Posterior cingulate gyrus (tissue), 11 donors: ENCODE measurements at regions not wholly inside any gene's neighbourhood (a gene's known extent, or its start where the extent isn't known, plus 50 kb on each side); places are given as distances from the start of the nearest gene placed in this dataset.

Experiments used
- DNase-seq, 10 donors: peaks; one replicate each; pipeline versions ENCODE4 v3.0.0 to v3.0.0-alpha.2; 2020 to 2021; ENCODE audit warnings: mixed read lengths in 3 of 10
- intact Hi-C: fragments of 100-400 bp; cut with DNase I; formaldehyde crosslinking; loops from one replicate; pipeline ENCODE4 v1.15.1; 2023

DNA sequence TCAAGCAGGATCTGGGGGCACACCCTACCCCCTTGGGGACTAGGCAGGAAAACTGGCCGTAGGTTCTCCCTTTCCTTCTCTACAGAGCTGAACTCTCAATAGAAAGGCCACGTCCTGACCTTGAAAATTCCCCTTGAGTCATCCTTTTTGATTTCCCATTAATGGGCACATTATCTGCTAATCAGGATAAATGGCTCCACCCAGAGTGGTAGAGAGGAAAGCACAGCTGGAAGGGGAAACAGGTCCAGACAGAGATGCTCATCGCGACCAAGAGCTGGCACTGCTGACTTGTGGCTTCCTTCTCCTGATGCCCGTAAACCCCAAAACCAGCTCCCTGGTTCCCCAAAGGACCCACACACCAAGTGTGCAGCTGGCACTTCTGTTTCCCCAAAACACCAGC is 206.5 kb upstream of the CDH5 start:
- intact Hi-C loops: no loop called here
- DNase-seq: no peak

DNA sequence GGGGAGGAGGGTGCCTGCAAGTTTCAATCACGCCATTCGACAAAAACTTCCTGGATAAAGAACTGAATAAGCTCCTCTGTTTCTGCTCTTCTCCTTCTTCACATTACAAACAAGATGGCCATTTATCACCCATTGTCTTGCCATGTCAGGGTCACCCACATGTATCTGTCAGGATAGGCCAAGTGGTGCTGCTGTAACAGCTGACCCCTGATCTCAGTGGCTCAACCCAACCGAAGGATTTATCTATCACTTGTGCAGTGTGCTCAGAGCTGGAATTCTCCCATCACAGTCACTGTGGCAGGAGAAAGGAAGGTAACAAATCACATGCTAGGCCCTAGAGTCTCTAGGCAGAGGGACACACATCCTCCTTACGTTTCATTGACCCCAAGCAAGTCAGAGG is 210.0 kb upstream of the CDH5 start:
- intact Hi-C loops: no loop called here
- no peak for DNase-seq

DNA sequence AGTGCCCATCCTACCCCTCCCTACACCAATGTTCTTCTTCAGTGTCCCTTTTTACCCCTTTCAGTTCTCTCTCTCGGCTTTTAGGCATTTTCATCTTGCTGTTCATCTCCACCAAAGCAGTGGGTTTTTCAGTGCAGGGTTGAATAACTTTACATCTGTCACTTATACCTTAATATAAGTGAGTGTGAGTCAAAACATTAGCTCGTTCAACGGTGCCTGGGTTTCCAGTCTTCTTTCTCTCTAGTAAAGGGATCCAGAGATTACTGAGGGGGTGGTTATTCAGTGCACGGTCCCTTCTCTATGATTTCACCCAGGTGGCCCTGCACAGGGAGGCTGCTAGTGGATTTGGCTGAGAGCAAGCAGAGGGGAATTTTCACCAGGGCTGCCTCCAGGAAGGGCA is 210.6 kb upstream of the CDH5 start:
- intact Hi-C loops: no loop called here
- no peak for DNase-seq

DNA sequence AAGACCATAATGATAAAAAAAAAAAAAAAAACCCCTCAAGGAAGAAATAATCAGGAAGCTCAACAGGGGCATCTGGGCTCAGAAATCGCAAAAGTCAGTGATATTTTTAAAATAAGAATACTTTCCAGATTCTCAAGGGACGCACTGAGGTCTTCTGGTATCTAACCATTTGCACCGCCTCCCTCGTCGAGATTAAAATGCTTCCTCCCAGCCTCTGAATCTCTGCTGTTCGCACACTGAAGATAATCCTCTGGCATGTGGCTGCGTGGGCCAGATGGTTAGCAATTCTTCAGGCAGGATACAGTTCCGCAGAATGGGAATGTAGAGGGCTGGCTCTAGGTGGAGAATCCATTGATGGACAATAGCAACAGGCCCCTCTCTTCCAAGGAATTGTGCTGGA is 211.7 kb upstream of the CDH5 start:
- intact Hi-C loops: no loop called here
- DNase-seq: no peak

DNA sequence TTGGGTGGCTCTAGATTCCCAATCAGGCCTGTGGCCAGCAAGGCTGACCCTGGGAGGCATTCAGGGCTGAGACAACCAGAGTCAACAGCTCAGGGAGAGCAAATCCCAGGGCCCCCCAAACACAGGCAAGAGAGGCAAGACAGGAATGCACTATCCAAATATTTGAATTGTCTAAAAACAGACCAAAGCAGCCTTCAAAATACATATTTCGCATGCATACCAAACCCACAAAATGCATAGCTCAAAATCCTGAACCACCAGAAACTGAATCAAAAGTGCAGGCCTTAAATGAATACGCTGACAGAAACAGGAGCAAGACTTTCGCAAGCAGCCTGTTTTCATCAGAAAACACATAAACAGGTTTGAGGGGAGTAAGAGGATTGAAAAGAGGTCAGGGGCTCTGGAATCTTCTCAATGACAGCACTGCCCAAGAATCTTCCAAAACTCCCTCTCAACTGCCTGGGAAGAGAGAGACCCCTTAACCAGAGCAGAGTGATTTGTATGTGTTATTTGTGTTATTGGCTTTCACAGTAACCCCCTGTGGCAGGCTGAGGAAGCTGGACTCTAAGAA is 213.6 kb upstream of the CDH5 start:
- no peak for DNase-seq
- intact Hi-C loops: no loop called here

DNA sequence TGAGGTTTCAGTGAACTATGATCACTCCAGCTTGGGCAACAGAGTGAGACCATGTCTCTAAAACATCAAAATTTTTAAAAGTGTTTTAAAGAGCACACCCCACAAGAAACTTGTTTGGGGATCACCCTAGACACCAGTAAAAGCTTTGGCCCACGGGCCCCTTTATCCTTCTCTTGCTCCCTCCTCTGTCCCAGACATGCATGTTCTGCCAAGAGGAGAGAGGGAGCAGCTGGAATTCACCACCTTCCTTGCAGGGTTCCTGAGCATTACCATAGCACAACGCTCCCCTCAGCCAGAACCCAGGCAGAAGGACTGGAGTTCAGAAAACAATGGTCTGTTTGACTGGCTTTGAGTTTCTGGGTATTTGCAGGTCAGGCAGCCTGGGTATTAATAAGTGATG is 214.3 kb upstream of the CDH5 start:
- intact Hi-C loops: no loop called here
- no peak for DNase-seq

DNA sequence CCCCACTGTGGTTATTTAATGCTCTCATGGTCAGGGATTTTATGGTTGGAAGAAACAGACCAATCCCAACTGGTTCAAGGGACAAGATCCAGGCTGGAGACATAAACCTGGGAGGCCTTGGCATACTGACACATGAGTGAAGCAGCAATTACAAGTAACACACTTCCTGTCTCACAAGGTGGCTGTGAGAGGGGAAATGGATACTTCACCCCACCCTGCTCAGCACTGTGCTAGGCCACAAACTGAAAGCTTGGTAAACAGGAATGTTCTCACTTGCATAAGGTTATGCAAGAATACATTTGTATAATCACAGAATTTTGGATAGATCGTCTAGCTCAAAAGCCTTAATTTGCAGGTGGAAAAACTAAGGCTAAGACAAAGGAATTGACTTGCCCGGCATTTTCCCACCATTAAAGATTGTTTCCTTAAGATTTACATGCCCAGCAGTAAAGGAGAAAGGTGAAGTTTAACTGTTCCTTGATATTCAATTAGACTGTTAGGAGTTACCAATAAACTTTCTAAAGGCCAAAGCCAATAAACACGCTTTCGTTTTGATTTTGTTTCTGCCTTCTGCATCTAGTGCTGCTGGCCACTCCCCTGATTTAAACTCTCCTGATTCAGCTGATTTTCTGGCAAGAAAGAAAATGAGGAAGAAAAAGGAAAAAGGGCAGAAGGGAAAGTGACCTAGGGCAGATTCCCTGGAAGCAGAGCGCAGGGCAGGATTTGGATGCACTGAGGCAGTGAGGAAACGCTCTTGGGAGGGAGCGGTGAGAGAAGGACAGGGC is 215.6 kb upstream of the CDH5 start:
- DNase-seq: no peak
- intact Hi-C loops: no loop called here

DNA sequence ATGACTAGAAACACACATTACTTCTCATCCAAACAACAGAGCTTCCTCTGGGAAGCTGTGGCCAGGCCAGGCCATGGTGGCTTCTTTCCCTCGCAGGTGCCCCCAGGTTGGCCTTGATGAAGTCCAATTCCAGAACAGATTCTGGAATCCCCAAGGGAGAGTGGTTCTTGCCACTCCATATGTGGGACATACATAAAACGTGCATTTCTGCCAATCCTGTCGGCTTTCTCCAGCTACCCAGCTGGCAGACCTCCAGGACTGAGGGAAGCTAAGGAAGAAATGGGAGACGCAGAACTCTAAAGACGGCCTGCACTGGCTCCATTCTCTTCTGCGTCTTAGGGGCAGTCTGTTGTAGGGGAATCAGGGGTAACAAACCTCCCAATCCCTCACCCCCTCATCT is 219.2 kb upstream of the CDH5 start:
- peak in 3 of 10 donors; percentile 20 to 88 (median 35) for DNase-seq

DNA sequence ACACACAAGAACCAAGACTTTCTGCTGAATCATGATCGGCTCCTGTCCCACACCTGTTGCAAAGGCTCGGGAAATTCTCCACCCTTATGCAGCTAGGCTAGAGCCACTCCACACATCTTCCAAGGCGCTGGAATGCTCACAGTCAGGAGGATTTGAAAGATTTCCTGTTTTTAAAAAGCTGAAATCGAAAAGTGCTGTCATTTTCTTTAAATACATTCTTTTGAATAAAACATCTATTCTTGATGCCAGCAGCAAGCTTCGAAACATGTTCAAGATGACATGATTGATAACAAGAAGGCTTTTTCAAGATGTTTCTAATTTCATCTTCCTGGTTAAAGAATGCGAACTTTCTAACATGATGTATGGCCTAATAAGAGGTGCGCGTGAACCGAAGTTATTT is 219.7 kb upstream of the CDH5 start:
- no peak for DNase-seq
- intact Hi-C loops: no loop called here

More for the DNA sequence above, 219.2 kb upstream of the CDH5 start:
- intact Hi-C loops: no loop called here

DNA sequence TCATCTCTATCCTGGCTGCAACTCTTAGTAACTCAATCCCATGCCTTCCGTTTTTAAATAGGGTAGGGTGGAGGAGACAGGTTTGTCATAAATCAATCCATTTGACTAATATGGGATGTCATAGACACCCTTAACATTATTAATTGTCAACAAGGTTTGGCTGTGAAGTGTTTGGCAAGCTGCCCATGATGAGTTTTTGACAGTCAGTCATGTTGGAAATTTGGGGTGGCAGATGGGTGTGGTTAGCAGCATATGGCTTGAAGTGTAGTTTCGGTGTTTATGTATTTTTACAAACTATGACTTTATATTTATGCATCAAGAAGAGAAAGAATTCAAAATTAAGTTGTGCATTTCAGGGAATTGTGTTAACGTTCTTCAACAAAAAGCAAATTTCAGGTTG is 221.8 kb upstream of the CDH5 start:
- intact Hi-C loops: no loop called here
- no peak for DNase-seq

DNA sequence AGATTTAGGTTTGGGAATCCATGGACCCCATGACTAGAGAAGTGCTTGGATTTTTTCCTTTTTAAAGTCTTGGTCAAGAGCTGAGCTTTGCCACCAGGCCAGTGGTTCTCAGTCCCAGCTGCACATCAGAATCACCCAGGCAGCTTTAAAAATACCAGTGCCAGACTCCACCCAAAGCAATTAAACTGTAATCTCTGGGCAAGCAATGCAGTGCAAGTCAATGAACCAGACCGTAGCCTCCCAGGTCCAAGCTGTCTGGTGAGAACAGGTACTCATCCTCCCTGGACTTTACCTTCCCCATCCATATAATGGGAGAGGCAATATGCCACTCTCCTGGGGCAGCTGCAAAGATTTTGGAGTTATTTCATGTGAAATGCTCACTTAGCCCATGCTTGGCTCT is 223.1 kb upstream of the CDH5 start:
- DNase-seq: no peak
- intact Hi-C loops: no loop called here

DNA sequence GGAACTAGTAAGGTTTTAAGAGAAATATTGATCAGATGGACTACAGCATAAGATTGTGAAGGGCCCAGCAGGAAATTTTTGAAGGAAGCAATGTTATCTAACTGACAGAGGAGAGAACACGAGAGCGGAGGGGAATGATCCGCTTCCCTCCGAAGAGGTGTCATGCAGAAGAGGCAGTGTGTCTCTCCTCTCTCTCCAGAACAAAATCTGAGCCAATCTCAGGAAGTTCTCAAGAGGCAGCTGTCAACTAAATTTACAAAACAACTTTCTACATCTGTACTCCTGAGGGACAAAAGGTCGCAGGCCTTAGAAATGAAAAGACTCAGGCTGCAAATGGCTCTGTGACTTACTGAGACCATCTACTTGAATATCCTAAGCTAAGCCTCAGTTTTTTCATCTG is 224.6 kb upstream of the CDH5 start:
- intact Hi-C loops: no loop called here

DNA sequence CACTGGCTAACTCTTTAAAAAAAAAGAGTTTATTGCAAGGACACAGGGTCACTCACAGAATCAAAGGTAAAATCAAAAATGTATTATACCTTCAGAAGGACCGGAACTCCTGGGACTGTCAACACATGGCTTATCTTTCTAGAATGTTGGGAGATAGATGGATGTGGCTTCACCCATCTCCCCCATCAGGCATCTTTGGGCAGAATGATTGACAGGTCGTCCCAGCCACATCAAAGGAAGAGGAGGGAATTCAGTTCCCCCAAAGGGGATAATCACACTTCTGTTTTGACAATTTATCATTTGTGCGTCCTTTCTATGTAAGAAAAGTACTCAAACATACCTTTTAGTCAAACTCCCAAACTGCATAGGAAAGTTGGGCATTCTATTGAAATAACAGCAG is 228.6 kb upstream of the CDH5 start:
- intact Hi-C loops: no loop called here
- no peak for DNase-seq

More for the DNA sequence above, 224.6 kb upstream of the CDH5 start:
- no peak for DNase-seq

DNA sequence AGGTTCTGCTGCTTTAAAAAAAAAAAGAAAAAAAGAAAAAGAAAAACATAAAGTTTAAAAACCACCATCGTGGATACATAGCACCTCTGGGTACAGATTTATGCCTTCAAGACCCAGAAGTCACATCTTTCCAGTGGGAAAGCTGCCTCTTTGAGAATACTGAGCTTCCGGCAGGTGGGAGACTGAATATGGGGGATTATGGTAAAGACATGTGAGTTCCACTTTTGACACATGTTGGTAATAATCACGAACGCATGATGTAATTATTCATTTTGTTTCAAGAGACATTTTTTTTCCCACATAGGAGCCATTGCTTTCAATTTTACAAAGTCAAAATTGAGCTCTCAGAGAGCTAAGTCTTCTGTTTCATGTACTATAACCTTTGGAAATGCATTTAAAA is 229.7 kb upstream of the CDH5 start:
- intact Hi-C loops: no loop called here
- no peak for DNase-seq

DNA sequence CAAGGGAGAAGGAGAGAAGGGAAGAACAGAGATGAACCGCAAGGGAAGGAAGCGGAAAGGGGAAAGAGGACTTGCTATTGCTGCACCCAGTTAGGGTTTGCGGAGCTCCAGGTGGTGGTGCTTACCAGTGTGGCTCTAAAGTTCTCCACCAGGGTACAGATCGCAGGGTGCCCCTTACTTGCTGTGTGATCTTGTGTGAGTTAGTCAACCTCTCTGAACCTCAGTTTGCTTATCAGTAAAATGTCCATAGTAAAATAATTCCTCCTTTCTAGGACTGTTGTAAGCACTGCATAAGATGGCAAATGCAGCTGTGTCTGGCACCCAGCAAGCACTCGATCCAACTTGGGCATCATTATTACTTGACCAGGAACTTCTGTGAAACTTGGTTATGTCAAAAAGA is 230.7 kb upstream of the CDH5 start:
- intact Hi-C loops: no loop called here
- DNase-seq: no peak

DNA sequence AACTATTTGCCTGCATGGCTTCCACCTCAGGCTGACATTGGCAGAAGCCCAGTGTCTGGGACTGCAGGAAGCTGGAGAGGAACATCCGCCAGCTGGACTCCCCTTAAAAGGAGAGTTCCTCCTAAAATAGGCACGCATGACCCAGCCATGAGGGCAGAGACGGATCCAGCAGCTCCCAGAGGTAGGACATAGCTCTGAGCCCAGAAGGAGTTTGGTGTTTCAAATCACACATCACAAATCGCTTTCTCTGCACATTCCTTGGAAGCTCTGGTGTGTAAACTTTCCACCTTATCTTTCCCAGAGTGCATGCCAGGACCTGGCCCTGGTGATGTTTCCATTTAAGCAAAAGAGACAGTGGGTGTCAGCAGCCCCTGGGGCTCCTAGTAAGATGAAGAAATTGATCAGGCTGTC is 231.1 kb upstream of the CDH5 start:
- intact Hi-C loops: no loop called here
- no peak for DNase-seq

DNA sequence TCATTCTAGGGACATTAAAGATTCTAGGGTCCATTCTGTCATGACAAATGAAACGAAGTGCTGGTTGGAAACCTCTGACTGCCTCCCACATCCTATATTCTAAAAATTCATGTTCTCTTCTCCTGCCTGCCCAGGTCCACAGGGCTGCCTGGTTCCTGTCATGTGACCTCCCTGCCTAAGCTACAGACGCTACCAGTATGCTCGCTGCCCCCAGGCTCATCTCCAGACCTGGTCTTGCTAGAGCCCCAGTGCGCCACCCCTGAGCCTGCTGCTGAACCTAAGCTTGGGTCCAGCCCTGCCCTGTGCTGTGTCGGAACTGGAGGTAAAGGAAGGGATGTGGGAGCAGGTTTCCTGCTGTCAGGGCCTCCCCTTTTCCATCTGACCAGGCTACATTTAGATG is 231.6 kb upstream of the CDH5 start:
- intact Hi-C loops: no loop called here
- no peak for DNase-seq

DNA sequence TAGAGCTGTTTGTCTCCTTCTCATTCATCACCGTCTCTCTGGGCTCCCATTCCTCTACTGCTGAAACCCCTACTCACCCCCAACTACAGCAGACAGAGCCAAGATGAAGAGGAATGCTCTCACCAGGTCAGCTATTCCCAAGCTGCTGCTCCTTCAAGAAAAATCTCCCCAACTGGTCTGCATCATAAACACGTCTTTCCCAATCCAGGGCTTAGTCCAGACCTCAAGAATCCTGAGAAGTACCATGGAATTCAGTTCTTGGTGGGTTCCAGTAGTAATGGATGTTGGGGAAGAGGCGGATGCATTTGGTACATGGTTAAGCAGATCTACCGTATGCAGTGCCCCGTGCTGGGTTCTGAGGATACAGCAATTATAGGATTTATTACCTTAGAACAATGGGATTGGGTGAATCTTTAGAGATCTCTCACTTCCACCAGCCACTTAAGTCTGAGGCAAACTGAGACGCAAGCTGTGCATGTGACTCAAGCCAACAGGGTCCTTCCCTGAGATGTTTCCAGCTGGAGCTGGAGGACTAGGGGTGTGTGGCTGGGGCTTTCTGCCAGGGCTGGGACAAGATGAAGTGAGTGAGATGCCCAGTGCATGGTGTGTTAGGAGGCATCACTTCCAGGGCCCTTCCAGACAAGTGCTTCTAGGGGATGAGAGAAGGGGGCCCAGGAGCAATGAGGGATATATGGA is 232.7 kb upstream of the CDH5 start:
- DNase-seq: no peak
- intact Hi-C loops: no loop called here

DNA sequence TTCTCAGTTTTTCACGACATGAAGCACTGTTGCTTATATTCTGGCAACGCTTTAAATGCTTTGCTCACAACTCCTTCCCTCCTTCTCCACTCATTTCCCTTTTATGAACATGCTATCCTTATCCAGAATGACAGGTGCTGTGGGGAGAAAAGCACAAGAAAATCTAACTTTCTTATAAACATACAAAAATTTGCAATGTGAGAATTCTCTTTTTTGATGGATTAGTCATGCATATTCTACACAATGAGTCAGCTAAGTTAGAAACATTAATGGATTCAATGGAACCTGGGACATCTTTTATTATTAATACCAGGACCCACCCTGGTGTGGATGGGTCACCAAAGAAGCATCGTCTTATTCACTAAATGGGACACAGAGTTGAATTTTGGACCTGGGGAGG is 234.6 kb upstream of the CDH5 start:
- intact Hi-C loops: no loop called here
- no peak for DNase-seq

DNA sequence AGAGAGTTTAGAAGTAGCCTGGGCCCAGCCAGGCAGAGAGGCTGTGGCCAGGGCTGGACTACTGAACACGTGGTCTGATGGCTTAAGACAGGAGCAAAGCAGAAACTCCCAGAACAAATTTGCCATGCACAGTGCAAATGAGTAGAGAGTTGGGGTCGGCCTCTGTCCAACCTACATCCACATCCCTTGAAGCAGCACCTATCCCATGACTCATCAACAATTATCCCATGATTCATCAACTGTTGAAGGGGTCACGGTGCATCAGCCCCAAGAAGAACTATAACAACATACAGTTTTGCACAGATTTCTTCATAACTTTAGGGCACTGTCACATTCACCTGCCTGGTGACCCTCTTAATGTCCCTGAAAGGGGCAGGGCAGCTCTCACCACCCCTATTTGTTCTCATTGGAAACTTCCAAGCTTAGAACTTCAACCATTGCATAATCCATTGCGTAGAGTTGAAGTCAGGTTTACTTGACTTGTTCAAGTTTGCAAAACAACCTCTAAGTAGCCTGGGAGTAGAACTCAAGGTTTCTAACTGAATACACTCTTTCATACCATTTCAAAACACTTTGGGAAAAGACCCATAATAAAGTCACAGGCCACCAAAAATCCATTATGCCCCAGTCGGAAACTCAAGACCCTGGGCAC is 235.2 kb upstream of the CDH5 start:
- no peak for DNase-seq
- intact Hi-C loops: no loop called here

DNA sequence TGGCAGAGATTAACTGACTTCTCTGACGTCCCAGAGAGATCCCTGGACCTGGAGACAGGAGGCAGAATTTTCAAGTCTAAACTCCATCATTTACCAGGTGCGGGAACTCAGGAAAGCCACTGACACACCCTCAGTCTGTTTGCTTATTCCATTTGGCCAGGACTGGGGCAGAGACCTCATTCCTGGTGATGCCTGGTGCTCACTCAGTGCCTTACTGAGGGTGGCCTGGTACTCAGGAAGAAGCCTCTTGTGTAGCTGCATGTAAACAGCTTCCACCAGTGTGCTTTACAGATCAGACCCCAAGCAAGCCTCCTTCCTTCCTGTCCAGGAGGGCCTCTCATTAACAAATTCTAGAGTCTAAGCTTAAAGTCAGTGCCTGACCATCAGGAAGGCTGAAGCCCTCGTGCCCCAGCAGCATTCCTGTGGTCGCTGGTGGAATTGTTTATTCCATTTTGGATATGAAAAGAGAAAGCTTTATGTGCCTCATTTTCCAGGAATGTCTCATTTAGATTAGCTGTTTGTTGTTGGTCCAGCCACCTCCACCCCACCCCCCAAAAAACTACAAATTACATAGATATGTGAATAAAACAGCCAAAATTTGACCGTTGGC is 236.1 kb upstream of the CDH5 start:
- no peak for DNase-seq
- intact Hi-C loops: no loop called here
